Tibial nerve (tissue), 4 donors: ENCODE measurements at regions not wholly inside any gene's neighbourhood (a gene's known extent, or its start where the extent isn't known, plus 50 kb on each side); places are given as distances from the start of the nearest gene placed in this dataset.

Source experiments
- DNase-seq, 2 donors: peaks; one replicate each; pipeline ENCODE4 v3.0.0-alpha.2; 2019; ENCODE audit warnings: low spot score in 2 of 2
- H3K27ac ChIP-seq, 4 donors: fragments of 200-600 bp; sonication (generic) in 3 of 4; one replicate each; pipeline ENCODE4 v1.5.1; 2017 to 2019; ENCODE audit warnings: mild to moderate bottlenecking in 1 of 4
- H3K27me3 ChIP-seq, 2 donors: fragments of 200-600 bp; sonication (generic) in 1 of 2; one replicate each; pipeline versions ENCODE4 v1.5.1 to v1.6.0; 2017 to 2019
- H3K36me3 ChIP-seq, 3 donors: fragments of 200-600 bp; sonication (generic); one replicate each; pipeline ENCODE4 v1.5.1; 2018 to 2019
- H3K4me1 ChIP-seq, 4 donors: fragments of 200-600 bp; sonication (generic) in 3 of 4; one replicate each; pipeline ENCODE4 v1.5.1; 2017 to 2019
- H3K4me3 ChIP-seq, 4 donors: fragments of 200-600 bp; sonication (generic) in 3 of 4; one replicate each; pipeline ENCODE4 v1.5.1; 2017 to 2019; ENCODE audit warnings: mild to moderate bottlenecking in 1 of 4, moderate library complexity in 1 of 4
- H3K9me3 ChIP-seq, 4 donors: fragments of 200-600 bp; sonication (generic) in 3 of 4; one replicate each; pipeline ENCODE4 v1.5.1; 2017 to 2019
- CTCF ChIP-seq, 5 experiments: fragments of 200-600 bp in 3 of 5; fragments of 450-650 bp in 2 of 5; sonication (generic) in 3 of 5; IDR thresholded peaks; one replicate each; pipeline ENCODE4 v1.5.1; 2016 to 2019; ENCODE audit warnings: antibody characterized with exemption in 5 of 5, mild to moderate bottlenecking in 3 of 5, moderate library complexity in 2 of 5
- EP300 ChIP-seq, 2 donors: sonication (generic); formaldehyde crosslinking; IDR thresholded peaks; one replicate each; pipeline ENCODE4 v1.6.1; 2017; ENCODE audit warnings: antibody characterized with exemption in 2 of 2, mild to moderate bottlenecking in 1 of 2
- POLR2A ChIP-seq, 2 donors: fragments of 450-650 bp; IDR thresholded peaks; one replicate each; pipeline ENCODE4 v1.6.1; 2017; ENCODE audit warnings: antibody characterized with exemption in 2 of 2, mild to moderate bottlenecking in 2 of 2, moderate library complexity in 2 of 2
- WGBS, 2 donors: methylation state at CpG; one replicate each; pipeline ENCODE4 v1.1.5; 2018; 5-methylcytosine and 5-hydroxymethylcytosine counted together

- DNase-seq, result no peak
- Histone ChIP-seq H3K4me1 (no peaks in the 10 kb centered on the region), H3K4me3 (no peak overlapping the region), H3K9me3 (peaks cover 0 to under 1% (median 0%) of the 10 kb centered on the region in 4 donors), H3K27ac (no peak overlapping the region), H3K27me3 (no peaks in the 10 kb centered on the region), H3K36me3 (no peaks in the 10 kb centered on the region)
- TF ChIP-seq EP300 (IDR thresholded peaks at IDR 0.05) (no peak), CTCF (IDR thresholded peaks at IDR 0.05) (no peak), POLR2A (IDR thresholded peaks at IDR 0.05) (no peak)
- 81 to 94% methylated on average over 3 of the region's 3 CpGs for WGBS, 2 donors
These were observed 554.0 kb downstream of the TLE4 start for GRCh38 chr9:80125731-80126264.

- 77 to 89% methylated on average over 3 of the region's 3 CpGs for WGBS, 2 donors
- DNase-seq, result no peak
These were observed 545.3 kb downstream of the TLE4 start for GRCh38 chr9:80117031-80117430.

GRCh38 chr9:80114241-80114640, 542.5 kb downstream of the TLE4 start:
- Histone ChIP-seq H3K9me3 (peaks cover 0 to 33% (median 0%) of the 10 kb centered on the region in 4 donors), H3K4me3 (no peak overlapping the region), H3K4me1 (no peaks in the 10 kb centered on the region), H3K27me3 (no peaks in the 10 kb centered on the region), H3K27ac (no peak overlapping the region), H3K36me3 (no peaks in the 10 kb centered on the region)
- DNase-seq, result no peak
- no peak for TF ChIP-seq POLR2A (IDR thresholded peaks at IDR 0.05)
- TF ChIP-seq CTCF (IDR thresholded peaks at IDR 0.05), result no peak
- no peak for TF ChIP-seq EP300 (IDR thresholded peaks at IDR 0.05)
- 48 to 64% methylated on average over 2 of the region's 2 CpGs for WGBS, 2 donors

More at GRCh38 chr9:80117031-80117430, 545.3 kb downstream of the TLE4 start:
- Histone ChIP-seq H3K27ac (no peak overlapping the region), H3K27me3 (no peaks in the 10 kb centered on the region), H3K9me3 (peaks cover 0 to 34% (median 0%) of the 10 kb centered on the region in 4 donors), H3K36me3 (no peaks in the 10 kb centered on the region), H3K4me1 (no peaks in the 10 kb centered on the region), H3K4me3 (no peak overlapping the region)
- TF ChIP-seq CTCF (IDR thresholded peaks at IDR 0.05) (no peak), EP300 (IDR thresholded peaks at IDR 0.05) (no peak), POLR2A (IDR thresholded peaks at IDR 0.05) (no peak)

- 46 to 58% methylated on average over 3 of the region's 3 CpGs for WGBS, 2 donors
- Histone ChIP-seq H3K27ac (no peak overlapping the region), H3K4me1 (no peaks in the 10 kb centered on the region), H3K27me3 (no peaks in the 10 kb centered on the region), H3K9me3 (peaks cover 0 to 14% (median 0%) of the 10 kb centered on the region in 4 donors), H3K4me3 (no peak overlapping the region), H3K36me3 (no peaks in the 10 kb centered on the region)
- DNase-seq, result no peak
- TF ChIP-seq CTCF (IDR thresholded peaks at IDR 0.05) (no peak), EP300 (IDR thresholded peaks at IDR 0.05) (no peak), POLR2A (IDR thresholded peaks at IDR 0.05) (no peak)
These were observed 536.3 kb downstream of the TLE4 start for GRCh38 chr9:80107931-80108660.

- 82 to 90% methylated on average over 4 of the region's 4 CpGs for WGBS, 2 donors
- no peak for TF ChIP-seq EP300 (IDR thresholded peaks at IDR 0.05)
- TF ChIP-seq POLR2A (IDR thresholded peaks at IDR 0.05), result no peak
- no peak for TF ChIP-seq CTCF (IDR thresholded peaks at IDR 0.05)
- Histone ChIP-seq H3K27ac (no peak overlapping the region), H3K4me3 (no peak overlapping the region), H3K27me3 (no peaks in the 10 kb centered on the region), H3K36me3 (no peaks in the 10 kb centered on the region), H3K4me1 (no peaks in the 10 kb centered on the region), H3K9me3 (no peaks in the 10 kb centered on the region)
- no peak for DNase-seq
These were observed 525.7 kb downstream of the TLE4 start for GRCh38 chr9:80097476-80097875.
